Superior temporal gyrus (tissue), 1 donor: ENCODE measurements at regions not wholly inside any gene's neighbourhood (a gene's known extent, or its start where the extent isn't known, plus 50 kb on each side); places are given as distances from the start of the nearest gene placed in this dataset.

Source experiments
- DNase-seq: peaks from one replicate; pipeline ENCODE4 v3.0.0-alpha.2; 2016; ENCODE audit errors: extremely low spot score

- DNase-seq, result no peak
Measured at GRCh38 chr14:26992403-26993115, 394.7 kb upstream of the NOVA1 start.

DNA sequence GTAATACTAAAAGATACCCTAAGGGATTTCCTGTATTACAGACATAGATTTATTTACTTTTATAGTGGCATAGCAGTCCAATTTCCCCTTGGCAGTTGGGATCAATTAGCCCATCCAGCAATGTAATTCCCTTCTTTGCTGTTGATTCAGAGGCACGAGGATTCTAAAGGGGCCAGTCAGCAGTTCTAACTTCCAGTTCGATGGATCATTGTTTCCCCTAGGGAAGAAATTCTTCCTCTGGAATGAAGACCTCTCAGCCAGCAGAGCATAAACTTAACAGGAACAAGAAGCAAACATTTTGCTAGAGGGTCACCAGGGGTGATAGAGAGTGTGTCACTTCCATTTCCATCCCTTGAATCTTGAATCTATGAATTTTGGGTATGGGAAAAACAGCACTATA is 395.7 kb upstream of the NOVA1 start:
- DNase-seq, result no peak

- no peak for DNase-seq
Measured at GRCh38 chr14:26995301-26995700, 397.5 kb upstream of the NOVA1 start.

GRCh38 chr14:26996246-26996645 is 398.4 kb upstream of the NOVA1 start:
- DNase-seq, result no peak

- DNase-seq, result no peak
Measured at GRCh38 chr14:27002179-27002578, 404.3 kb upstream of the NOVA1 start.

DNA sequence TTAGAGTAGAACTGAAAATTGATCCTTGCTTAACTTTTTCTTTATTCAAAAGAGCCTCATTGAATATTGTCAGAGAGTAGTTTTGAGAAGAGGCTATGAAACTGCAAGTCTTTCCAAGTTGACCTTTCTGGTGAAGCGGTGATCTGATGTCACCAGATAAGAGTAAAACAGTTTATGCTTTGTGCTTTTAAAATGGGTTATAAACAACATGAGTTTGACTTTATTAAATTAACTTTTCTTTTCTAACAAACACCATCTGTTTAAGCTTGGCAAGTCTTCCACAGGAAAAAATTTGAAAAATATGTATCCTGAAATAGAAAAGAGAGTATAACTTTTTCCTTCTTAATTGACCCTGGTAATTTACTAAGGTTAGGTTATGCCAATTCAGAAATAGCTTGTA is 408.7 kb upstream of the NOVA1 start:
- no peak for DNase-seq

GRCh38 chr14:27008187-27008586 is 410.4 kb upstream of the NOVA1 start:
- DNase-seq, result no peak

DNA sequence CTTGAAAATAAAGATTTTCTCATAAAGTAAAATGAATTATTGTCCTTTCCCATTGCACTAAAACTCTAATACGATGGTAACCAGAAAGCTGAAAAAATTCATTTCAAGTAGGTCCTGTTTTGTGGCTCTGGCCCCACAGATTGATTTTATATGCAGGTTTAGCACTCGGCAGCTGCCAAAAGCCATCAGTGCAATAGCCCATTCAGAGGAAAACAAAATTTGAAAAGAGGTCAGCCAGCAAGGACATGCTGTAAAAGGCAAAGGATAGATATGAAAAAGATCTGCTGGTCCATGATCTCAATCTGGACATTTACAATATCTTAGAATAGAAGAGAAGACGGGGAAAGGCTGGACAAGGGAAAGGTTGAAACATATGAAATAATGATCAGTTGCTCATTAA is 414.8 kb upstream of the NOVA1 start:
- DNase-seq, result no peak

GRCh38 chr14:27013678-27014077 is 415.8 kb upstream of the NOVA1 start:
- DNase-seq, result no peak

DNA sequence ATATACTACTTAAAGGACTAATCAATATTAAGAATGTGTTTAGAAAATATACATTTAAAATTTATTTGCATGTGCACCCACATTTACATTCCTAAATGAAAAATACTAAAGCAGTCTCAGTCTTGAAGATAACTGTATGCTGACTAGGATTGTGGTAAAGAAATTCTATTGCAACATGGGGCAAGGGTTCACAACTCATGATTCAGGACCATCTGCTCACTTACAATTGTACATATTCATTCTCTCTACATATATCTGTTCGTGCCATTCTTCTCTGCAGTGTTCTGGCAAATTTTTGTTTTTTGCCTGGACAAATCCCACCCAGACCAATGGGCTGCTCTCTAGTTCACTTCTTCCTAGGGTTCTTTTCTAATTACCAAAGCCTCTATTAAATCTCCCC is 417.2 kb upstream of the NOVA1 start:
- DNase-seq, result no peak

DNA sequence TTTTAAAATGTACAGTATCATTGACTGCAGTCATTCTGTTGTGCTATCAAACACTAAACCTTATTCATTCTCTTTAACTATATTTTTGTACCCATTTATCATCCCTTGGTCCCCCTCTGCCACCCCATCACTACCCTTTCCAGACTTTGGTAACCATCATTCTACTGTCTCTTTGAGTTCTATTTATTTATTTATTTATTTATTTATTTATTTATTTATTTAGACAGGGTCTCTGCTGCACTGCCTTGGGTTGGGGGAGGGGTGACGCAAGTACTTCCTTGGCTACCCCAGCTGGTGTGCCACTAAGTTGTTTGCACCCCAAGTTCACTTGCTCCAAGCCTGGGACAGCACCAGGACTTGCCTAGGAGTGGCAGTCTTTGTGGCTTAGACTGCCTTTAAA is 427.8 kb upstream of the NOVA1 start:
- DNase-seq, result no peak

GRCh38 chr14:27026097-27026496 is 428.3 kb upstream of the NOVA1 start:
- DNase-seq, result no peak

- DNase-seq, result no peak
Measured at GRCh38 chr14:27040552-27040951, 442.7 kb upstream of the NOVA1 start.

DNA sequence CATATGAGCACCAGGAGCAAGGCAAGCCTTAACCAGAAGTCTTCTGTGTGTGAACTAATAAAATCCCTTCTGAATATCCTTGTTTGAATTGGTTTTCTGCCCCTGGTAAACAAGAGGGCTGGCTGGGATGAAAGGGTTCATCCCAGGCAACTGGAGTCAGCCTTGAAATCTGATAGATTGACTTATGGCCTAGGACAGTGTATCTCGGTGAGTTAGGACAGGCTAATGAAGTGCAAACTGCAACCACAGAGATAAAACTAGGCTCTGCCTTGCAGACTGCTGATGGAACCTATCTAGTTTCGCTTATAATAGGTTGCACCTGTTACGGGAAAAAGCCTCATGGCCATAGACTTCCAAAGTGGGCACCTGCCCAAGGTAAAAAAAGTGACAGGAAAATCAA is 451.9 kb upstream of the NOVA1 start:
- DNase-seq, result no peak

DNA sequence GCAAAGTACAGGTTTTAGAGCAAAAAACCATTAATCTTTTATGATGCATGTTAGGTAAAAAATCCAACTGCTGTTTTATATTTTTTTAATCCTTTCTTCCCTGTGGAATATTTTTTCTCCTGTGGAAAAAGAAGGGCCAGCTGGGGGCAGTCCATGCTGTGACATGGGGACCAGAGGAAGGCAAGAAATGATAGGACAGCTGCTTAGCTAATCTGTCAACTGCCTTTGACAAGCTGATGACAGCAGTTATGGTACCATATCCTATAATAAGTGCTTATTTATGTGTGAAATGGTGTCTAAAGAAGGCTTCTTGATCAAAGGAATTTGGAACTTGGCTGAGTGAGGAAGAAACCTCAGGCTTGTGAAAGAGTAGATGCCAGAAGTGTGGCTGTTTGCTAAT is 452.4 kb upstream of the NOVA1 start:
- no peak for DNase-seq

GRCh38 chr14:27056586-27056985 is 458.8 kb upstream of the NOVA1 start:
- DNase-seq, result no peak

GRCh38 chr14:27061299-27061698 is 463.5 kb upstream of the NOVA1 start:
- no peak for DNase-seq

DNA sequence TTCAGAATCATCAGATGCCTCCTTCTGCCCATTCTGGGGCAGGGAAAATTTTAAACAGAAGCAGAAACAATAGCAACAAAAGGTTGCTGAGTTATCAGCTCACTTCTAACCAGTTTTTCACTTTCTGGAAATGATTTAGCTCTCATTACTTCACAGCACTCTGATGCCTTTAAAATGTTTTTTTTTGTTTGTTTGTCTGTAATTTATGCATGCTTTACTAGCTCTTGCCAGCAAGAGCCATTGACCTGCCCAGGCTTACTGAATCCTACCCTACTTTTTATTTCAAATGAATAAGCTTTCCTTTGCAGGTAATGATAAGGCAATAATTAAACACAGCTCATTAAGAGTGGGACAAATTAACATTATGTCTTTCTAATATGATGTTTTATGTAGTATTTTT is 466.1 kb upstream of the NOVA1 start:
- no peak for DNase-seq

- no peak for DNase-seq
Measured at GRCh38 chr14:27065886-27066285, 468.1 kb upstream of the NOVA1 start.

DNA sequence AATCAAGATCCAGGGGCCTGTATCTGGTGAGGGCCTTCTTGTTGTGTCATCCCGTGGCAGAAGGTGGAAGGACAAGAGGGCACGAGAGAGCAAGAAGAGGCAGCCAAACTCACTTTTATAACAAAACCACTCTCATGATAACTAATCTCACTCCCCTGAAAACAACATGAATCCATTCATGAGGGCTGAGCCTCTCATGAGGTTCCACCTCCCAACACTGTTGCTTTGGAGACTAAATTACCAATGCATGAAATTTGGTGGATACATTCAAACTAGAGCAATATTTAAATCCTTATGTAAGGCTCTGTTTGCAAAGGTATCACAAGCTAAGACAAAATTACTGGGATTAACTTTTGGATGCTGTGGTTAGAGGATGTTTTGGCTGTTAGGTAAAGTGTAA is 470.1 kb upstream of the NOVA1 start:
- DNase-seq, result no peak

DNA sequence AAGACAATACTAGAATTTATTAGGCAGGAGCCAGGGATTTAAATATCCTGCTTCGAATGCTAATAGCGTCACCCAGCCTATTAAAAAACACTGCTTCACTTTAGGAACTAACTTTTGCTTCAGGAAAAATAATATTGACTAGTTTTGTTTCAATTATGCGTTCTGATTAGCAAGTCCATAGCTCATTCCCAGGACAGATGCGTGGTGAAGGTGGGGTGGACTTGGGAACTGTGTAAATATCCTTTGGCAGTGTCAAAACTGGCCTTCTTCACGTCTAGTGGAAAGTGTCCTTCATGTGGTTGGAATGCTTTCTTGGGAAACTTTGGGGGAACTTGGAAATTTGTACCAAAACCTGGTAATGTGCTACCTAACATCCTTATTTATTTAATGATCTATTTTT is 474.8 kb upstream of the NOVA1 start:
- no peak for DNase-seq

- no peak for DNase-seq
Measured at GRCh38 chr14:27075503-27075902, 477.7 kb upstream of the NOVA1 start.

DNA sequence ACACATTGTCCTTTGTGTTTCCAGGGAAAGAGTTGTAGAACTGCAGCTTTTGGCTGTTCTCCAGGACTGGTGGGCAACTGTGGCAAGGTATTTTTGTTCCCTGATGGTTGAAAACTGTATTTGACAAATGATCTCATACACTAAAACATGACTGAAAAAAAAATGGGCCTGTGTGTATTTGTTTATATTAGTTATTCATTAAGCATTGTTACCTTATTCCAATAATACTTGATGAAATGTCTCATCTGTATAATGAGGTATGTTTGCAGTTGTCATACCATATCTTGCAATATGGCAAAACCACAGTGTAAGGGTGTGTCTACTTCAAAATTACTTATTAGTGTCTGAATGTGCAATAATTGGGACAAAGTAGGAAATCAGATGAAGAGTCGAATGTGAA is 479.4 kb upstream of the NOVA1 start:
- no peak for DNase-seq

DNA sequence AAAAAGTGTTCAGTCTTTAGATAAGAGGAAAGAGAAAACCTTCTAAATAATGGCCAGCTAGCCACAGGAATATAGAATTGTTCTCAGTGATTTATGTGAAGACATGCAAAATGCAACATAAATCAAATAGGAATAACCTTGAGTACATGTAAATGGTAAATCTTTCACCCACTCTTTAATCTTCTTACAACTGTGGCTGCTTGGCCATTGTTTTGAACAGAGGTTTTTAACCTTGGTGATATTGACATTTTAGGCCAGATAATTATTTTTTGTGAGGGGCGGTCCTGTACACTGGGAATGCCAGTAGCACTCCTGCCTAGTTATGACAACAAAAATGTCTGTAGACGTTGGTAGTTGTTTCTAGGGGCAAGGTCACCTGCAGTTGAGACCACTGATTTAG is 479.9 kb upstream of the NOVA1 start:
- DNase-seq, result no peak
